Mesendoderm (in vitro differentiated cells): ENCODE measurements at regions not wholly inside any gene's neighbourhood (a gene's known extent, or its start where the extent isn't known, plus 50 kb on each side); places are given as distances from the start of the nearest gene placed in this dataset.
"Not testable (repeated sequence)": the region's sequence is repeated elsewhere in the genome, so short reads cannot be mapped to it uniquely, and the experiment has no call there.

Experiments
- DNase-seq: peaks from one replicate; pipeline ENCODE4 v3.0.0; 2013
- H2AK5ac ChIP-seq: 2 replicates; pipeline ENCODE4 v1.6.1; 2013; ENCODE audit warnings: low read length, inconsistent platforms
- H2BK120ac ChIP-seq: 2 replicates; pipeline ENCODE4 v1.6.1; 2013; ENCODE audit warnings: low read depth, mild to moderate bottlenecking, low read length, moderate library complexity, mixed read lengths
- H2BK15ac ChIP-seq: replicated peaks from 2 replicates; pipeline ENCODE4 v1.6.1; 2013; ENCODE audit warnings: low read depth, mild to moderate bottlenecking, moderate library complexity
- H2BK5ac ChIP-seq: 2 replicates; pipeline ENCODE4 v1.6.1; 2013; ENCODE audit warnings: low read length, inconsistent platforms
- H3K18ac ChIP-seq: 2 replicates; pipeline ENCODE4 v1.6.1; 2013; ENCODE audit warnings: mild to moderate bottlenecking, low read length, mixed read lengths
- H3K23ac ChIP-seq: one replicate; pipeline ENCODE4 v1.6.1; 2013; ENCODE audit warnings: low read length
- H3K27ac ChIP-seq: 2 replicates; pipeline ENCODE4 v1.5.1; 2013; ENCODE audit warnings: low read depth, mild to moderate bottlenecking, inconsistent platforms, low read length, moderate library complexity
- H3K27me3 ChIP-seq: 2 replicates; pipeline ENCODE4 v1.6.1; 2013; ENCODE audit warnings: low read length, control low read depth, mild to moderate bottlenecking, inconsistent platforms; ENCODE audit not compliant: insufficient read depth, poor library complexity
- H3K36me3 ChIP-seq: 2 replicates; pipeline ENCODE4 v1.6.1; 2013; ENCODE audit warnings: low read length, inconsistent platforms; ENCODE audit not compliant: control insufficient read depth, insufficient read depth
- H3K4ac ChIP-seq: one replicate; pipeline ENCODE4 v1.6.1; 2013; ENCODE audit warnings: low read depth, mild to moderate bottlenecking, low read length, moderate library complexity
- H3K4me1 ChIP-seq: 2 replicates; pipeline ENCODE4 v1.6.1; 2013; ENCODE audit warnings: low read depth, low read length, inconsistent platforms; ENCODE audit not compliant: control insufficient read depth
- H3K4me2 ChIP-seq: 2 replicates; pipeline ENCODE4 v1.6.1; 2013; ENCODE audit warnings: low read length
- H3K4me3 ChIP-seq: 2 replicates; pipeline ENCODE4 v1.5.1; 2013; ENCODE audit warnings: mild to moderate bottlenecking, low read length
- H3K56ac ChIP-seq: one replicate; pipeline ENCODE4 v1.6.1; 2013; ENCODE audit warnings: low read length
- H3K79me1 ChIP-seq: 2 replicates; pipeline ENCODE4 v1.6.1; 2013; ENCODE audit warnings: low read length, inconsistent platforms
- H3K79me2 ChIP-seq: 2 replicates; pipeline ENCODE4 v1.6.1; 2013; ENCODE audit warnings: mild to moderate bottlenecking, low read length; ENCODE audit not compliant: control insufficient read depth, insufficient read depth
- H3K9ac ChIP-seq: 2 replicates; pipeline ENCODE4 v1.6.1; 2013; ENCODE audit warnings: low read length, inconsistent platforms
- H4K5ac ChIP-seq: one replicate; pipeline ENCODE4 v1.6.1; 2013; ENCODE audit warnings: low read length
- H4K8ac ChIP-seq: one replicate; pipeline ENCODE4 v1.6.1; 2013; ENCODE audit warnings: low read depth, mild to moderate bottlenecking, control low read depth, low read length, moderate library complexity
- WGBS: extraction: QIAGEN DNeasy Blood & Tissue Kit; methylation state at CpG from one replicate; pipeline ENCODE4 v1.1.7; 2013; ENCODE audit warnings: low lambda C conversion rate, missing lambda C conversion rate; ENCODE audit not compliant: insufficient coverage; ENCODE audit errors: extremely low coverage; 5-methylcytosine and 5-hydroxymethylcytosine counted together

GRCh38 chr20:7792150-7792869, 147.9 kb downstream of the HAO1 start:
- Histone ChIP-seq H3K9ac (no peak overlapping the region), H2AK5ac (no peak overlapping the region), H3K4me3 (no peak overlapping the region), H3K56ac (no peak overlapping the region), H3K36me3 (no peaks in the 10 kb centered on the region), H3K4me1 (no peaks in the 10 kb centered on the region), H3K79me2 (no peaks in the 10 kb centered on the region), H4K5ac (no peak overlapping the region), H2BK15ac (no peak overlapping the region), H3K18ac (no peak overlapping the region), H3K23ac (no peak overlapping the region), H4K8ac (no peak overlapping the region), H3K27me3 (no peaks in the 10 kb centered on the region), H3K4me2 (no peak overlapping the region), H3K4ac (no peak overlapping the region), H2BK120ac (no peak overlapping the region), H3K27ac (no peak overlapping the region), H3K79me1 (no peaks in the 10 kb centered on the region), H2BK5ac (no peak overlapping the region)
- DNase-seq: no peak
- WGBS: no CpG with 5 or more reads among the region's 4 CpGs

- H3K4ac ChIP-seq: no peak overlapping the region
- no peak overlapping the region for H3K56ac ChIP-seq
- H2BK120ac ChIP-seq: no peak overlapping the region
- H3K18ac ChIP-seq: no peak overlapping the region
- H3K9ac ChIP-seq: no peak overlapping the region
- H4K5ac ChIP-seq: no peak overlapping the region
- no peak overlapping the region for H3K23ac ChIP-seq
- H3K36me3 ChIP-seq: no peaks in the 10 kb centered on the region
- no peak overlapping the region for H2BK5ac ChIP-seq
- no peaks in the 10 kb centered on the region for H3K27me3 ChIP-seq
- no peaks in the 10 kb centered on the region for H3K79me1 ChIP-seq
- DNase-seq: no peak
- H3K79me2 ChIP-seq: no peaks in the 10 kb centered on the region
- no peak overlapping the region for H3K4me3 ChIP-seq
- no peak overlapping the region for H2BK15ac ChIP-seq
- no peaks in the 10 kb centered on the region for H3K4me1 ChIP-seq
- H3K27ac ChIP-seq: no peak overlapping the region
- no peak overlapping the region for H2AK5ac ChIP-seq
- no peak overlapping the region for H3K4me2 ChIP-seq
- no peak overlapping the region for H4K8ac ChIP-seq
Observed at GRCh38 chr20:7798176-7798575, 142.1 kb downstream of the HAO1 start.

GRCh38 chr20:7799862-7800261, 140.4 kb downstream of the HAO1 start:
- Histone ChIP-seq H3K79me1 (no peaks in the 10 kb centered on the region), H3K56ac (no peak overlapping the region), H3K4me1 (no peaks in the 10 kb centered on the region), H2BK15ac (no peak overlapping the region), H3K9ac (no peak overlapping the region), H3K18ac (no peak overlapping the region), H4K5ac (no peak overlapping the region), H3K79me2 (no peaks in the 10 kb centered on the region), H3K4ac (no peak overlapping the region), H3K27me3 (no peaks in the 10 kb centered on the region), H3K4me3 (no peak overlapping the region), H3K23ac (no peak overlapping the region), H3K27ac (no peak overlapping the region), H4K8ac (no peak overlapping the region), H2AK5ac (no peak overlapping the region), H3K4me2 (no peak overlapping the region), H2BK5ac (no peak overlapping the region), H3K36me3 (no peaks in the 10 kb centered on the region), H2BK120ac (no peak overlapping the region)
- DNase-seq: no peak
- WGBS: no CpG with 5 or more reads among the region's 1 CpG

DNA sequence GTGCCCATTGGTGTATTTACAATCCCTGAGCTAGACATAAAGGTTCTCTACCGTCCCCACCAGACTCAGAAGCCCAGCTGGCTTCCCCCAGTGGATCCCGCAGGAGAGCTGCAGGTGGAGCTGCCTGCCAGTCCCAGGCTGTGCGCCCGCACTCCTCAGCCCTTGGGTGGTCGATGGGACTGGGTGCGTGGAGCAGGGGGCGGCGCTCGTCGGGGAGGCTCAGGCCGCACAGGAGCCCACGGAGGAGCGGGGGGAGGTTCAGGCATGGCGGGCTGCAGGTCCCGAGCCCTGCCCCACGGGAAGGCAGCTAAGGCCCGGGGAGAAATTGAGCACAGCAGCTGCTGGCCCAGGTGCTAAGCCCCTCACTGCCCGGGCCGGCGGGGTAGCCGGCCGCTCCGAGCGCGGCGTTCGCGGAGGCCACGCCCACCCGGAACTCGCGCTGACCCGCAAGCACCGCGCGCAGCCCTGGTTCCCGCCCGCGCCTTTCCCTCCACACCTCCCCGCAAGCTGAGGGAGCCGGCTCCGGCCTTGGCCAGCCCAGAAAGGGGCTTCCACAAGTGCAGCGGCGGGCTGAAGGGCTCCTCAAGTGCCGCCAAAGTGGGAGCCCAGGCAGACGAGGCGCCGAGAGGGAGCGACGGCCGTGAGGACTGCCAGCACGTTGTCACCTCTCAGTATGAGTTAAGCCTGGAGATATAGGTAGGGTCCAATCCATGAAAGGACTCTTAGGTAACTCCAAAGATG, 136.7 kb downstream of the HAO1 start:
- H2AK5ac ChIP-seq, H3K36me3 ChIP-seq, H3K27ac ChIP-seq, H3K23ac ChIP-seq, H2BK120ac ChIP-seq, H4K8ac ChIP-seq, H4K5ac ChIP-seq, DNase-seq, H2BK5ac ChIP-seq, H3K9ac ChIP-seq, H3K18ac ChIP-seq, H3K79me2 ChIP-seq, H2BK15ac ChIP-seq, H3K27me3 ChIP-seq, H3K4me2 ChIP-seq, H3K4me1 ChIP-seq, H3K4ac ChIP-seq, H3K79me1 ChIP-seq, H3K56ac ChIP-seq, H3K4me3 ChIP-seq: not testable (repeated sequence)
- WGBS: no CpG with 5 or more reads among the region's 52 CpGs

- Histone ChIP-seq H3K56ac (no peak overlapping the region), H4K8ac (no peak overlapping the region), H3K27me3 (no peaks in the 10 kb centered on the region), H3K4me2 (no peak overlapping the region), H3K4ac (no peak overlapping the region), H2AK5ac (no peak overlapping the region), H3K79me1 (no peaks in the 10 kb centered on the region), H3K79me2 (no peaks in the 10 kb centered on the region), H2BK120ac (no peak overlapping the region), H3K23ac (no peak overlapping the region), H4K5ac (no peak overlapping the region), H3K4me3 (no peak overlapping the region), H3K27ac (no peak overlapping the region), H3K4me1 (no peaks in the 10 kb centered on the region), H2BK15ac (no peak overlapping the region), H2BK5ac (no peak overlapping the region), H3K18ac (no peak overlapping the region), H3K9ac (no peak overlapping the region), H3K36me3 (no peaks in the 10 kb centered on the region)
- WGBS: no CpG with 5 or more reads among the region's 4 CpGs
- DNase-seq: no peak
Observed at GRCh38 chr20:7806831-7807230, 133.4 kb downstream of the HAO1 start.
